HCT116 (cell line): ENCODE measurements at regions not wholly inside any gene's neighbourhood (a gene's known extent, or its start where the extent isn't known, plus 50 kb on each side); places are given as distances from the start of the nearest gene placed in this dataset.

Source experiments
- ATAC-seq: fragments of 200-7000 bp; cut with Tn5 transposase; 2 replicates; pipeline ENCODE4 v1.9.1; 2020; ENCODE audit warnings: mild to moderate bottlenecking, moderate library complexity
- BruUV-seq: library from RNA; stranded (reverse); fragments of 400-500 nt; replicated peaks from 2 replicates; lab custom pipeline; 2021; lab: Mats Ljungman, UMichigan
- CTCF ChIA-PET: fragments of 300-600 bp; sonication (Branson Sonifier 250); formaldehyde crosslinking; loops from one replicate; lab custom pipeline; 2021; ENCODE audit warnings: antibody characterized with exemption; lab: Charles Lee
- POLR2A ChIA-PET: fragments of 300-600, 350-600 bp; sonication (Branson Sonifier 250); formaldehyde crosslinking; loops from one replicate; lab custom pipeline; 2021; ENCODE audit warnings: antibody characterized with exemption; lab: Charles Lee
- RAD21 ChIA-PET, 2 experiments: fragments of 300-600 bp; sonication (Branson Sonifier 250); formaldehyde crosslinking; loops; one replicate each; lab custom pipeline; 2023; ENCODE audit warnings: low total read pairs in 2 of 2; ENCODE audit not compliant: uncharacterized antibody in 2 of 2, unreplicated experiment in 2 of 2, low non-redundant PET in 1 of 2; lab: Charles Lee
- DNase-seq: peaks from one replicate; pipeline ENCODE4 v3.0.0-alpha.2; 2010; ENCODE audit warnings: low read depth, low spot score
- H2AFZ ChIP-seq: fragments of 200-600 bp; shearing (Covaris generic), sonication (generic); 2 replicates; pipeline ENCODE4 v1.6.1; 2017; ENCODE audit warnings: low read depth, mixed run types, mixed read lengths, antibody characterized with exemption, low read length; ENCODE audit not compliant: poor library complexity, severe bottlenecking
- H3K27ac ChIP-seq: 2 replicates; pipeline ENCODE4 v1.5.1; 2012; ENCODE audit warnings: low read depth, low read length
- H3K27me3 ChIP-seq: fragments of 200-600 bp; sonication (generic); 2 replicates; pipeline ENCODE4 v1.6.1; 2016; ENCODE audit warnings: mixed run types, low read length, mixed read lengths; ENCODE audit not compliant: insufficient read depth
- H3K36me3 ChIP-seq, 2 experiments: fragments of 200-500 bp in 1 of 2; fragments of 200-600 bp in 1 of 2; sonication (Bioruptor generic) in 1 of 2; sonication (generic) in 1 of 2; 2 replicates each; pipeline versions ENCODE4 v1.5.1 to v1.6.1; 2014 to 2016; ENCODE audit warnings: low read length in 2 of 2, inconsistent platforms in 1 of 2, mixed read lengths in 1 of 2, mixed run types in 1 of 2; ENCODE audit not compliant: insufficient read depth in 2 of 2, control insufficient read depth in 1 of 2
- H3K4me1 ChIP-seq, 2 experiments: fragments of 200-600 bp in 1 of 2; sonication (generic) in 1 of 2; 2 replicates each; pipeline versions ENCODE4 v1.5.1 to v1.6.1; 2012 to 2017; ENCODE audit warnings: low read length in 2 of 2, inconsistent platforms in 1 of 2, mild to moderate bottlenecking in 1 of 2, mixed read lengths in 1 of 2, mixed run types in 1 of 2, moderate library complexity in 1 of 2; ENCODE audit not compliant: insufficient read depth in 2 of 2, control insufficient read depth in 1 of 2
- H3K4me2 ChIP-seq: fragments of 200-600 bp; sonication (generic); 2 replicates; pipeline ENCODE4 v1.6.1; 2017; ENCODE audit warnings: mixed run types, low read length, mixed read lengths
- H3K4me3 ChIP-seq, 2 experiments: fragments of 200-600 bp in 1 of 2; sonication (generic) in 1 of 2; replicated peaks in 1 of 2; 2 replicates each; pipeline ENCODE4 v1.5.1; 2011 to 2016; ENCODE audit warnings: low read length in 2 of 2, control low read depth in 1 of 2, low read depth in 1 of 2, mild to moderate bottlenecking in 1 of 2, mixed read lengths in 1 of 2, mixed run types in 1 of 2
- H3K79me2 ChIP-seq: fragments of 200-600 bp; sonication (generic); 2 replicates; pipeline ENCODE4 v1.6.1; 2017; ENCODE audit warnings: mild to moderate bottlenecking, mixed run types, low read length, moderate library complexity, mixed read lengths; ENCODE audit not compliant: insufficient read depth
- H3K9ac ChIP-seq: fragments of 200-600 bp; sonication (generic); 2 replicates; pipeline ENCODE4 v1.6.1; 2016; ENCODE audit warnings: low read length, mixed read lengths
- H3K9me2 ChIP-seq: fragments of 200-600 bp; sonication (generic), shearing (Covaris generic); 2 replicates; pipeline ENCODE4 v1.6.1; 2017; ENCODE audit warnings: mixed run types, mild to moderate bottlenecking, moderate library complexity; ENCODE audit not compliant: insufficient read depth
- H3K9me3 ChIP-seq, 2 experiments: fragments of 200-500 bp in 1 of 2; fragments of 200-600 bp in 1 of 2; sonication (Bioruptor generic) in 1 of 2; sonication (generic) in 1 of 2; 2 replicates each; pipeline ENCODE4 v1.6.1; 2014 to 2017; ENCODE audit warnings: low read length in 2 of 2, mixed read lengths in 2 of 2, inconsistent platforms in 1 of 2, low read depth in 1 of 2, mild to moderate bottlenecking in 1 of 2, mixed run types in 1 of 2, moderate library complexity in 1 of 2; ENCODE audit not compliant: control insufficient read depth in 1 of 2, insufficient read depth in 1 of 2
- H4K20me1 ChIP-seq: fragments of 200-600 bp; sonication (generic), shearing (Covaris generic); 2 replicates; pipeline ENCODE4 v1.6.1; 2017; ENCODE audit warnings: mixed run types, mild to moderate bottlenecking, moderate library complexity; ENCODE audit not compliant: insufficient read depth
- CBX3 ChIP-seq: IDR thresholded peaks from 2 replicates; pipeline ENCODE4 v1.6.1; 2012; ENCODE audit warnings: low read depth
- CEBPB ChIP-seq: IDR thresholded peaks from 2 replicates; pipeline ENCODE4 v1.6.1; 2012; ENCODE audit warnings: low read depth
- EGR1 ChIP-seq: IDR thresholded peaks from 2 replicates; pipeline ENCODE4 v1.6.1; 2012; ENCODE audit warnings: low read depth
- ELF1 ChIP-seq: IDR thresholded peaks from 2 replicates; pipeline ENCODE4 v1.6.1; 2012; ENCODE audit warnings: low read depth, borderline replicate concordance
- FOSL1 ChIP-seq: IDR thresholded peaks from 2 replicates; pipeline ENCODE4 v1.6.1; 2012; ENCODE audit warnings: low read depth
- POLR2A ChIP-seq: IDR thresholded peaks from 2 replicates; pipeline ENCODE4 v1.7.0; 2011; ENCODE audit warnings: borderline replicate concordance; ENCODE audit not compliant: insufficient read depth, insufficient read length; ENCODE audit errors: extremely low read depth
- POLR2AphosphoS5 ChIP-seq: IDR thresholded peaks from 2 replicates; pipeline ENCODE4 v1.6.1; 2011; ENCODE audit warnings: mild to moderate bottlenecking, low read depth, low read length, moderate library complexity
- RAD21 ChIP-seq: IDR thresholded peaks from 2 replicates; pipeline ENCODE4 v1.6.1; 2012; ENCODE audit warnings: low read depth, mild to moderate bottlenecking
- SIN3A ChIP-seq: IDR thresholded peaks from 2 replicates; pipeline ENCODE4 v1.6.1; 2012; ENCODE audit warnings: low read depth
- YY1 ChIP-seq: IDR thresholded peaks from 2 replicates; pipeline ENCODE4 v1.6.1; 2011; ENCODE audit warnings: low read length, low read depth, moderate library complexity, mild to moderate bottlenecking; ENCODE audit not compliant: insufficient replicate concordance; ENCODE audit errors: extremely low read depth
- ZFX ChIP-seq: fragments of 450-650 bp; IDR thresholded peaks from 2 replicates; pipeline ENCODE4 v1.6.1; 2017
- ZNF274 ChIP-seq: fragments of 200-500 bp; sonication (Bioruptor generic); IDR thresholded peaks from 2 replicates; pipeline ENCODE4 v1.6.1; 2014; ENCODE audit warnings: mild to moderate bottlenecking, low read depth, low read length, inconsistent platforms
- intact Hi-C: fragments of 100-400 bp; cut with micrococcal nuclease; formaldehyde crosslinking; loops from 2 replicates; pipeline ENCODE4 v1.10.0; 2022
- TF ChIP-seq, protein P1 (sequence below): IDR thresholded peaks from 2 replicates; pipeline ENCODE4 v1.6.1; 2012
- TF ChIP-seq, protein P2 (sequence below): IDR thresholded peaks from 2 replicates; pipeline ENCODE4 v1.6.1; 2011; ENCODE audit warnings: mild to moderate bottlenecking, low read length, moderate library complexity; ENCODE audit not compliant: insufficient replicate concordance; ENCODE audit errors: extremely low read depth

DNA sequence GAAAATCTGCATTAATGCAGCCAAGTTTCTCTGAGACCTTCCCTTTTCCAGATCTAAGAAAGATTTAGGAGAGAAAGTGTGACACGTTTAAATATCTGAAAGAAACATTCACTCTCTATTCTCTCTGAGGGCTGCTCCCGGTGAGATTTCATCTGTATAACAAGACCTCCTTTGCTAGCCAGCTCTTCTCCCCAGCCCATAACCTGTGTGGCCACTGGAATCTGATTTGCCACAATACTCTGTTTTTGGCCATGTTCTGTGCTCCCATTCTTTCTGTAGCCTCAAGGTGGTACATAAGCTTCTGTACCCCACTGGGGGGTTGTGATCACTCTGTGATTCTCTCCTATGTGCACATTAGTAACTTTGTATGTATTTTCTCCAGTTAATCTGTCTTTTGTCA is 291.0 kb upstream of the SEMA6A start:
- ChIA-PET POLR2A (no interaction called here), CTCF (no interaction called here), RAD21 (no interaction called here)
- H3K27ac ChIP-seq, result no peak overlapping the region
- no TSS peak for BruUV-seq
- no peaks in the 10 kb centered on the region for H3K27me3 ChIP-seq
- no peak overlapping the region for H3K9ac ChIP-seq
- H3K4me2 ChIP-seq, result no peak overlapping the region
- no peak overlapping the region for H2AFZ ChIP-seq
- H3K9me2 ChIP-seq, result no peaks in the 10 kb centered on the region
- H3K9me3 ChIP-seq, result no peaks in the 10 kb centered on the region
- H3K4me1 ChIP-seq, result no peaks in the 10 kb centered on the region
- intact Hi-C loops, result no loop called here
- H3K79me2 ChIP-seq, result no peaks in the 10 kb centered on the region
- H3K4me3 ChIP-seq, result no peak overlapping the region
- DNase-seq, result no peak
- H4K20me1 ChIP-seq, result no peaks in the 10 kb centered on the region
- TF ChIP-seq RAD21, result no peak
- no peak for TF ChIP-seq EGR1
- no peak for TF ChIP-seq CBX3
- no peak for TF ChIP-seq YY1
- TF ChIP-seq, protein P1, sequence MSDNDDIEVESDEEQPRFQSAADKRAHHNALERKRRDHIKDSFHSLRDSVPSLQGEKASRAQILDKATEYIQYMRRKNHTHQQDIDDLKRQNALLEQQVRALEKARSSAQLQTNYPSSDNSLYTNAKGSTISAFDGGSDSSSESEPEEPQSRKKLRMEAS, result no peak
- TF ChIP-seq ELF1, result no peak
- no peak for TF ChIP-seq FOSL1
- TF ChIP-seq POLR2AphosphoS5, result no peak
- TF ChIP-seq POLR2A, result no peak
- TF ChIP-seq, protein P2, sequence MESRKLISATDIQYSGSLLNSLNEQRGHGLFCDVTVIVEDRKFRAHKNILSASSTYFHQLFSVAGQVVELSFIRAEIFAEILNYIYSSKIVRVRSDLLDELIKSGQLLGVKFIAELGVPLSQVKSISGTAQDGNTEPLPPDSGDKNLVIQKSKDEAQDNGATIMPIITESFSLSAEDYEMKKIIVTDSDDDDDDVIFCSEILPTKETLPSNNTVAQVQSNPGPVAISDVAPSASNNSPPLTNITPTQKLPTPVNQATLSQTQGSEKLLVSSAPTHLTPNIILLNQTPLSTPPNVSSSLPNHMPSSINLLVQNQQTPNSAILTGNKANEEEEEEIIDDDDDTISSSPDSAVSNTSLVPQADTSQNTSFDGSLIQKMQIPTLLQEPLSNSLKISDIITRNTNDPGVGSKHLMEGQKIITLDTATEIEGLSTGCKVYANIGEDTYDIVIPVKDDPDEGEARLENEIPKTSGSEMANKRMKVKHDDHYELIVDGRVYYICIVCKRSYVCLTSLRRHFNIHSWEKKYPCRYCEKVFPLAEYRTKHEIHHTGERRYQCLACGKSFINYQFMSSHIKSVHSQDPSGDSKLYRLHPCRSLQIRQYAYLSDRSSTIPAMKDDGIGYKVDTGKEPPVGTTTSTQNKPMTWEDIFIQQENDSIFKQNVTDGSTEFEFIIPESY, result no peak
- TF ChIP-seq CEBPB, result no peak
- no peak for TF ChIP-seq SIN3A
- no peak for TF ChIP-seq ZFX
- TF ChIP-seq ZNF274, result no peak
- no peaks in the 10 kb centered on the region for H3K36me3 ChIP-seq
- ATAC-seq, result no peak
